Right ventricle myocardium inferior (tissue), 1 donor: ENCODE measurements at regions not wholly inside any gene's neighbourhood (a gene's known extent, or its start where the extent isn't known, plus 50 kb on each side); places are given as distances from the start of the nearest gene placed in this dataset.

ENCODE experiments used
- ATAC-seq: fragments of 200-7000 bp; cut with Tn5 transposase; one replicate; pipeline ENCODE4 v1.9.1; 2020; ENCODE audit warnings: mild to moderate bottlenecking, moderate library complexity
- DNase-seq: peaks from one replicate; pipeline ENCODE4 v3.0.0; 2021; ENCODE audit errors: missing footprints
- intact Hi-C: fragments of 100-400 bp; cut with DNase I; formaldehyde crosslinking; loops from one replicate; pipeline ENCODE4 v1.11.0; 2022
- donor health status: DM: no; HTN: yes; CAD: no; lungs with severe emphysema.

GRCh38 chr13:111043575-111043982, 71.5 kb upstream of the ARHGEF7 start:
- ATAC-seq = peak; percentile 73
- DNase-seq = no peak
- intact Hi-C loops = loop anchor here (10.0 kb wide), 1 partner anchor 189 kb away; no protein-coding TSS in a partner anchor

GRCh38 chr13:111042661-111043226, 72.4 kb upstream of the ARHGEF7 start:
- ATAC-seq (no peak), DNase-seq (no peak)
- intact Hi-C loops = loop anchor here (10.0 kb wide), 1 partner anchor 188 kb away; no protein-coding TSS in a partner anchor

- intact Hi-C loops = loop anchor here (10.0 kb wide), 1 partner anchor 186 kb away; no protein-coding TSS in a partner anchor
- DNase-seq = no peak
- no peak for ATAC-seq
Measured at GRCh38 chr13:111040830-111041229, 74.3 kb upstream of the ARHGEF7 start.

GRCh38 chr13:111039735-111040134, 75.4 kb upstream of the ARHGEF7 start:
- ATAC-seq (no peak), DNase-seq (no peak)
- intact Hi-C loops = loop anchor here (10.0 kb wide), 1 partner anchor 185 kb away; no protein-coding TSS in a partner anchor

- ATAC-seq (no peak), DNase-seq (no peak)
- intact Hi-C loops = no loop called here
Measured at GRCh38 chr13:111038887-111039286, 76.2 kb upstream of the ARHGEF7 start.

GRCh38 chr13:111037927-111038326, 77.2 kb upstream of the ARHGEF7 start:
- no peak for ATAC-seq
- DNase-seq = no peak
- intact Hi-C loops = no loop called here

GRCh38 chr13:111036665-111037064, 78.4 kb upstream of the ARHGEF7 start:
- ATAC-seq (no peak), DNase-seq (no peak)
- intact Hi-C loops = no loop called here

GRCh38 chr13:111035861-111036260, 79.2 kb upstream of the ARHGEF7 start:
- ATAC-seq (no peak), DNase-seq (no peak)
- intact Hi-C loops = no loop called here

- ATAC-seq = no peak
- intact Hi-C loops = no loop called here
Measured at GRCh38 chr13:111034811-111035210, 80.3 kb upstream of the ARHGEF7 start.

GRCh38 chr13:111033172-111034130, 81.7 kb upstream of the ARHGEF7 start:
- intact Hi-C loops = no loop called here
- DNase-seq (no peak), ATAC-seq (no peak)

More at GRCh38 chr13:111034811-111035210, 80.3 kb upstream of the ARHGEF7 start:
- no peak for DNase-seq

GRCh38 chr13:111031531-111031961, 83.6 kb upstream of the ARHGEF7 start:
- ATAC-seq = no peak
- DNase-seq = no peak
- intact Hi-C loops = no loop called here

GRCh38 chr13:111029957-111030609, 85.0 kb upstream of the ARHGEF7 start:
- ATAC-seq (no peak), DNase-seq (no peak)

GRCh38 chr13:111027458-111028439, 87.4 kb upstream of the ARHGEF7 start:
- ATAC-seq = no peak
- intact Hi-C loops = no loop called here
- DNase-seq = no peak

More at GRCh38 chr13:111029957-111030609, 85.0 kb upstream of the ARHGEF7 start:
- intact Hi-C loops = no loop called here

- intact Hi-C loops = no loop called here
- no peak for ATAC-seq
Measured at GRCh38 chr13:111025310-111025709, 89.8 kb upstream of the ARHGEF7 start.

GRCh38 chr13:111022886-111023285, 92.2 kb upstream of the ARHGEF7 start:
- ATAC-seq (no peak), DNase-seq (no peak)
- intact Hi-C loops = no loop called here

More at GRCh38 chr13:111025310-111025709, 89.8 kb upstream of the ARHGEF7 start:
- DNase-seq = no peak

- DNase-seq (no peak), ATAC-seq (no peak)
- intact Hi-C loops = no loop called here
Measured at GRCh38 chr13:111022241-111022640, 92.9 kb upstream of the ARHGEF7 start.

- ATAC-seq (no peak), DNase-seq (no peak)
- intact Hi-C loops = no loop called here
Measured at GRCh38 chr13:111021270-111021669, 93.8 kb upstream of the ARHGEF7 start.

- intact Hi-C loops = no loop called here
- ATAC-seq (no peak), DNase-seq (no peak)
Measured at GRCh38 chr13:111020546-111020945, 94.6 kb upstream of the ARHGEF7 start.
